ENCODE measurements at regions not wholly inside any gene's neighbourhood (a gene's known extent, or its start where the extent isn't known, plus 50 kb on each side); places are given as distances from the start of the nearest gene placed in this dataset.

DNA sequence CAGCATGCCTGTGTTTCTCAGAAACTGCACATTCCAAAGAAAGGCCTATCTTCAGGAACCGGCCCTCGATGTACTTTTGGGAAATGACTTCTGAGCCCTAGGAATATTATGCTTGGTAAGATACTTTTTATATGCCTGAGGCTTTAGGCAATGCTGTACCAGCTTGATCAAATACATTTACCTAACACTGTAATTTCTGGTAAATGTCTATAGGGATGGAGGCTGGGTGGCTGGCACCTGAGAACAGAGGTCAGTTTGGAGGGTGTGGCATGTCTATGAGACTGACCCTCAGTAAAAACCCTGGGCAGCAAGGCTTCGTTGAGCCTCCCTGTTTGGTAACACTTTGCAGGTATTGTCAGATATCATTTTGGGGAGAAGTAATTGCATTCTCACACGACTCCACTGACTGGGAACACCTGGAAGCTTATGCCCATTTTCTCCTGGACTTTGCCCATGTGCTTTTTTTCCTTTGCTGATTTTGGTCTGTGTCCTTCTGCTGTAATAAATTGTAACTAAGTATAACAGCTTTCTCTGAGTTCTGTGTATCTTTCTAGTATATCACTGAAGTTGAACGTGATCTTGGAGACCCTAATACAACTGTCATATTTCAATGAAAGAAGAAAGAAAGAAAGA, 1339.1 kb downstream of the OLFM4 start:
- TF ChIP-seq, protein P1, sequence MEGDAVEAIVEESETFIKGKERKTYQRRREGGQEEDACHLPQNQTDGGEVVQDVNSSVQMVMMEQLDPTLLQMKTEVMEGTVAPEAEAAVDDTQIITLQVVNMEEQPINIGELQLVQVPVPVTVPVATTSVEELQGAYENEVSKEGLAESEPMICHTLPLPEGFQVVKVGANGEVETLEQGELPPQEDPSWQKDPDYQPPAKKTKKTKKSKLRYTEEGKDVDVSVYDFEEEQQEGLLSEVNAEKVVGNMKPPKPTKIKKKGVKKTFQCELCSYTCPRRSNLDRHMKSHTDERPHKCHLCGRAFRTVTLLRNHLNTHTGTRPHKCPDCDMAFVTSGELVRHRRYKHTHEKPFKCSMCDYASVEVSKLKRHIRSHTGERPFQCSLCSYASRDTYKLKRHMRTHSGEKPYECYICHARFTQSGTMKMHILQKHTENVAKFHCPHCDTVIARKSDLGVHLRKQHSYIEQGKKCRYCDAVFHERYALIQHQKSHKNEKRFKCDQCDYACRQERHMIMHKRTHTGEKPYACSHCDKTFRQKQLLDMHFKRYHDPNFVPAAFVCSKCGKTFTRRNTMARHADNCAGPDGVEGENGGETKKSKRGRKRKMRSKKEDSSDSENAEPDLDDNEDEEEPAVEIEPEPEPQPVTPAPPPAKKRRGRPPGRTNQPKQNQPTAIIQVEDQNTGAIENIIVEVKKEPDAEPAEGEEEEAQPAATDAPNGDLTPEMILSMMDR (IDR thresholded peaks at IDR 0.05; ENCODE audit: poor library complexity) = no peak
- TF ChIP-seq EZH2 (IDR thresholded peaks at IDR 0.05; ENCODE audit: borderline replicate concordance) (no peak), EZH2phosphoT487 (IDR thresholded peaks at IDR 0.05; ENCODE audit: low read depth, severe bottlenecking, unreplicated experiment) (no peak)

Measured in hepatocyte (in vitro differentiated cells).